RWPE2 (cell line): ENCODE measurements at regions not wholly inside any gene's neighbourhood (a gene's known extent, or its start where the extent isn't known, plus 50 kb on each side); places are given as distances from the start of the nearest gene placed in this dataset.
A peak's percentile ranks its signal among the peaks of the same experiment; 100 is the strongest.

Experiments
- ATAC-seq: fragments of 200-7000 bp; cut with Tn5 transposase; 3 replicates; pipeline ENCODE4 v1.9.1; 2021; ENCODE audit warnings: low read depth
- DNase-seq: peaks from one replicate; pipeline ENCODE4 v3.0.0-alpha.2; 2020; ENCODE audit warnings: low spot score
- H3K27ac ChIP-seq: fragments of 450-650 bp; 2 replicates; pipeline ENCODE4 v1.5.1; 2017; ENCODE audit warnings: mild to moderate bottlenecking; ENCODE audit not compliant: poor library complexity, severe bottlenecking
- H3K27me3 ChIP-seq: fragments of 250-450 bp; sonication (Bioruptor Pico); 2 replicates; pipeline ENCODE4 v1.5.1; 2021; ENCODE audit warnings: mild to moderate bottlenecking, moderate library complexity; ENCODE audit not compliant: insufficient read depth, poor library complexity, severe bottlenecking
- H3K36me3 ChIP-seq: fragments of 250-450 bp; sonication (Bioruptor Pico); 2 replicates; pipeline ENCODE4 v1.5.1; 2020; ENCODE audit warnings: low read depth, mild to moderate bottlenecking, moderate library complexity
- H3K4me1 ChIP-seq: fragments of 250-450 bp; sonication (Bioruptor Pico); 2 replicates; pipeline ENCODE4 v1.5.1; 2021; ENCODE audit warnings: mild to moderate bottlenecking, moderate library complexity; ENCODE audit not compliant: insufficient read depth, poor library complexity, severe bottlenecking
- H3K4me3 ChIP-seq: fragments of 250-450 bp; sonication (Bioruptor Pico); 2 replicates; pipeline ENCODE4 v1.5.1; 2021; ENCODE audit warnings: mild to moderate bottlenecking, moderate library complexity; ENCODE audit not compliant: severe bottlenecking
- H3K9me3 ChIP-seq: fragments of 250-450 bp; sonication (Bioruptor Pico); 2 replicates; pipeline ENCODE4 v1.5.1; 2021; ENCODE audit warnings: mild to moderate bottlenecking, moderate library complexity; ENCODE audit not compliant: severe bottlenecking
- CTCF ChIP-seq: fragments of 450-650 bp; IDR thresholded peaks from one replicate; pipeline ENCODE4 v1.5.1; 2017; ENCODE audit warnings: mild to moderate bottlenecking, moderate library complexity; ENCODE audit not compliant: poor library complexity, severe bottlenecking

GRCh38 chr18:28657961-28658360, 481.0 kb upstream of the CDH2 start:
- no peak overlapping the region for H3K4me3 ChIP-seq
- no peaks in the 10 kb centered on the region for H3K36me3 ChIP-seq
- H3K9me3 ChIP-seq: no peaks in the 10 kb centered on the region
- no peak for TF ChIP-seq CTCF
- DNase-seq (no peak), ATAC-seq (peak; percentile 80)
- no peak overlapping the region for H3K27ac ChIP-seq
- H3K27me3 ChIP-seq: no peaks in the 10 kb centered on the region
- peaks cover 5% of the 10 kb centered on the region for H3K4me1 ChIP-seq

- no peak for TF ChIP-seq CTCF
- no peak overlapping the region for H3K27ac ChIP-seq
- no peaks in the 10 kb centered on the region for H3K27me3 ChIP-seq
- H3K36me3 ChIP-seq: no peaks in the 10 kb centered on the region
- ATAC-seq: no peak
- H3K4me1 ChIP-seq: peaks cover under 1% of the 10 kb centered on the region
- no peaks in the 10 kb centered on the region for H3K9me3 ChIP-seq
- DNase-seq: no peak
- H3K4me3 ChIP-seq: no peak overlapping the region
Observed at GRCh38 chr18:28652654-28653053, 475.7 kb upstream of the CDH2 start.

GRCh38 chr18:28651298-28651697, 474.4 kb upstream of the CDH2 start:
- H3K4me1 ChIP-seq: no peaks in the 10 kb centered on the region
- no peak overlapping the region for H3K27ac ChIP-seq
- ATAC-seq (no peak), DNase-seq (no peak)
- TF ChIP-seq CTCF: no peak
- H3K4me3 ChIP-seq: no peak overlapping the region
- no peaks in the 10 kb centered on the region for H3K36me3 ChIP-seq
- no peaks in the 10 kb centered on the region for H3K9me3 ChIP-seq
- H3K27me3 ChIP-seq: no peaks in the 10 kb centered on the region

- no peak overlapping the region for H3K27ac ChIP-seq
- H3K4me3 ChIP-seq: no peak overlapping the region
- TF ChIP-seq CTCF: no peak
- ATAC-seq (no peak), DNase-seq (no peak)
- H3K9me3 ChIP-seq: no peaks in the 10 kb centered on the region
- H3K4me1 ChIP-seq: no peaks in the 10 kb centered on the region
- H3K27me3 ChIP-seq: no peaks in the 10 kb centered on the region
- H3K36me3 ChIP-seq: no peaks in the 10 kb centered on the region
Observed at GRCh38 chr18:28650860-28651259, 473.9 kb upstream of the CDH2 start.

- H3K36me3 ChIP-seq: no peaks in the 10 kb centered on the region
- TF ChIP-seq CTCF: no peak
- no peak for ATAC-seq
- H3K4me3 ChIP-seq: no peak overlapping the region
- H3K27me3 ChIP-seq: no peaks in the 10 kb centered on the region
- H3K27ac ChIP-seq: no peak overlapping the region
- no peak for DNase-seq
- no peaks in the 10 kb centered on the region for H3K4me1 ChIP-seq
- H3K9me3 ChIP-seq: no peaks in the 10 kb centered on the region
Observed at GRCh38 chr18:28647961-28648360, 471.0 kb upstream of the CDH2 start.
